H1 (cell line): ENCODE measurements at regions not wholly inside any gene's neighbourhood (a gene's known extent, or its start where the extent isn't known, plus 50 kb on each side); places are given as distances from the start of the nearest gene placed in this dataset.

ENCODE experiments used
- FOSL1 ChIP-seq: IDR thresholded peaks from 2 replicates; pipeline ENCODE4 v1.6.1; 2011; ENCODE audit warnings: mild to moderate bottlenecking, low read depth, low read length, moderate library complexity; ENCODE audit not compliant: insufficient read depth
- GTF2F1 ChIP-seq: IDR thresholded peaks from 2 replicates; pipeline ENCODE4 v1.6.1; 2012; ENCODE audit warnings: low read depth, low read length, improper control_type of control experiment, borderline replicate concordance
- KDM5A ChIP-seq: fragments of 200-600 bp; IDR thresholded peaks from 2 replicates; pipeline ENCODE4 v1.7.1; 2012; ENCODE audit warnings: mild to moderate bottlenecking, low read length, inconsistent platforms, mixed read lengths
- MAFK ChIP-seq: IDR thresholded peaks from 2 replicates; pipeline ENCODE4 v1.6.1; 2012; ENCODE audit warnings: low read depth, mild to moderate bottlenecking, improper control_type of control experiment, low read length
- POLR2AphosphoS5 ChIP-seq: IDR thresholded peaks from 2 replicates; pipeline ENCODE4 v1.6.1; 2011; ENCODE audit warnings: low read depth, low read length
- SAP30 ChIP-seq: fragments of 300-600 bp; sonication (generic); IDR thresholded peaks from 2 replicates; pipeline ENCODE4 v1.7.1; 2012; ENCODE audit warnings: low read length, moderate library complexity, mild to moderate bottlenecking, inconsistent platforms; ENCODE audit not compliant: insufficient read depth, insufficient replicate concordance
- SIX5 ChIP-seq: IDR thresholded peaks from 2 replicates; pipeline ENCODE4 v1.6.1; 2011; ENCODE audit warnings: mild to moderate bottlenecking, low read depth, low read length
- SP1 ChIP-seq: IDR thresholded peaks from 2 replicates; pipeline ENCODE4 v1.6.1; 2011; ENCODE audit warnings: low read depth, low read length
- TAF1 ChIP-seq: IDR thresholded peaks from 2 replicates; pipeline ENCODE4 v1.6.1; 2011; ENCODE audit warnings: mild to moderate bottlenecking, low read depth, low read length

DNA sequence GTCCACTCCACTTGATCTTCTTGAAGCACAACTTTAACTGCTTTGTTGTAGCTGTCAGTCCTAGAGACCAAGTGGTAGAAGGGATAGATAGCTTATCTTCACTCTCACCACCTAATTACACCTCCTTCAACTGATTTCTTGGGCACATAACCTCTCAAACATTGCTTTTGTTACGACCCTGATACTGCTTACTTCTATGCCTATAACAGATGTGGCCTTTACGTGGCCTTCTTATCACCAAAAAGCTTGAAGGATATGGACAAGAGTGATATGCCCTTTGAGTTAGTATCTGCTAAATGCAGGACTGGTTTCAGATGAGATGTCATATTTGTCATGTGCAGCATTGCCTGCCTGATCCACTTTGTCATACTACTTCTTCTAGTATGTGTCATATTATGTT, 847.2 kb downstream of the TDRD15 start (continued):
- TF ChIP-seq MAFK (no peak), SP1 (no peak), SIX5 (no peak), SAP30 (no peak), GTF2F1 (no peak), FOSL1 (no peak), POLR2AphosphoS5 (no peak), KDM5A (no peak), TAF1 (no peak)
- TF ChIP-seq, all 59 proteins: peak for 0
